GM23248 (cell line): ENCODE measurements at regions not wholly inside any gene's neighbourhood (a gene's known extent, or its start where the extent isn't known, plus 50 kb on each side); places are given as distances from the start of the nearest gene placed in this dataset.

ENCODE experiments used
- DNase-seq: peaks from one replicate; pipeline ENCODE4 v3.0.0-alpha.2; 2015
- H2AFZ ChIP-seq: fragments of 200-600 bp; sonication (generic); 2 replicates; pipeline ENCODE4 v1.6.1; 2016; ENCODE audit warnings: antibody characterized with exemption
- H3F3A ChIP-seq: fragments of 200-600 bp; sonication (generic); 2 replicates; pipeline ENCODE4 v1.6.1; 2016; ENCODE audit warnings: mild to moderate bottlenecking, antibody characterized with exemption, mixed run types; ENCODE audit not compliant: insufficient read depth
- H3K27ac ChIP-seq: fragments of 200-600 bp; sonication (generic); 2 replicates; pipeline ENCODE4 v1.5.1; 2016; ENCODE audit warnings: mild to moderate bottlenecking
- H3K27me3 ChIP-seq: fragments of 200-600 bp; sonication (generic); replicated peaks from 2 replicates; pipeline ENCODE4 v1.6.1; 2016; ENCODE audit warnings: mild to moderate bottlenecking; ENCODE audit not compliant: insufficient read depth
- H3K36me3 ChIP-seq: fragments of 200-600 bp; sonication (generic); 2 replicates; pipeline ENCODE4 v1.6.1; 2016; ENCODE audit warnings: low read depth, mild to moderate bottlenecking
- H3K4me1 ChIP-seq: fragments of 200-600 bp; sonication (generic); 2 replicates; pipeline ENCODE4 v1.6.1; 2016; ENCODE audit warnings: mild to moderate bottlenecking; ENCODE audit not compliant: insufficient read depth
- H3K4me2 ChIP-seq: fragments of 200-600 bp; sonication (generic); one replicate; pipeline ENCODE4 v1.6.1; 2016; ENCODE audit warnings: mild to moderate bottlenecking; ENCODE audit not compliant: unreplicated experiment
- H3K4me3 ChIP-seq: fragments of 200-600 bp; sonication (generic); 2 replicates; pipeline ENCODE4 v1.5.1; 2016; ENCODE audit warnings: mild to moderate bottlenecking
- H3K79me2 ChIP-seq: fragments of 200-600 bp; sonication (generic); 2 replicates; pipeline ENCODE4 v1.6.1; 2016; ENCODE audit warnings: mild to moderate bottlenecking; ENCODE audit not compliant: insufficient read depth
- H3K9ac ChIP-seq: fragments of 200-600 bp; sonication (generic); 2 replicates; pipeline ENCODE4 v1.6.1; 2016; ENCODE audit warnings: mild to moderate bottlenecking
- H3K9me2 ChIP-seq: fragments of 200-600 bp; sonication (generic); 2 replicates; pipeline ENCODE4 v1.6.1; 2016; ENCODE audit warnings: mixed run types, mild to moderate bottlenecking, moderate library complexity; ENCODE audit not compliant: insufficient read depth
- H3K9me3 ChIP-seq: fragments of 200-600 bp; sonication (generic); one replicate; pipeline ENCODE4 v1.6.1; 2017; ENCODE audit warnings: low read depth
- H4K20me1 ChIP-seq: fragments of 200-600 bp; sonication (generic); 2 replicates; pipeline ENCODE4 v1.6.0; 2016; ENCODE audit not compliant: insufficient read depth
- EZH2 ChIP-seq: fragments of 200-600 bp; sonication (generic); IDR thresholded peaks from 2 replicates; pipeline ENCODE4 v1.6.1; 2018; ENCODE audit warnings: antibody characterized with exemption, mild to moderate bottlenecking; ENCODE audit not compliant: insufficient read depth, poor library complexity, severe bottlenecking
- EZH2phosphoT487 ChIP-seq: fragments of 200-600 bp; sonication (generic); IDR thresholded peaks from 2 replicates; pipeline ENCODE4 v1.6.1; 2018; ENCODE audit warnings: antibody characterized with exemption, moderate library complexity, mild to moderate bottlenecking, low read depth; ENCODE audit not compliant: insufficient read depth
- WGBS, 2 experiments: methylation state at CpG; one replicate each; pipeline ENCODE4 v1.1.6; 2015 to 2017; ENCODE audit warnings: low lambda C conversion rate in 2 of 2, low coverage in 1 of 2; ENCODE audit errors: missing lambda C conversion rate in 2 of 2; 5-methylcytosine and 5-hydroxymethylcytosine counted together
- in situ Hi-C: fragments of 300-500 bp; cut with MboI; formaldehyde crosslinking; loops from 2 replicates; pipeline ENCODE4 v1.15.0; 2020

DNA sequence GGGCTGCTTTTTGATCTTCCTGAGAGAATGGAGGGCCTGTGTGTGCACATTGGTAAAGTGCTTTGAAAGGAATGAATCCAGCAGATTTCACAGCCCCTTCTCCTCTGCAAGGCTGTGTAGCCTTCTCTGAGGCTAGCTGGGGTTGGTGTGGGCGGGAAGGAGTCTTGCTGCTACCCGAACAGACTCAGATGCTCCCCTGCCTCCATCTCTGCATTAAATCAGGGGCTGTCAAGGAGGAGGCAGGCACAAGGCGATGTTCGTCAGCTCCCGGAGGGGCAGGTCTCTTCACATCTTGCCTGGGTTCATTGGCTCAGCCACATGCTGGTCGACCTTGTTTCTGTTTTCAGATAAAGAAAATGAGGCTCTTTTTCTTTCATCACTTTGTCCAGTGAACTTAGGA is 291.5 kb upstream of the SULF2 start:
- peaks cover 10% of the 10 kb centered on the region; the same call in 1 of the 2 replicates for H3K27me3 ChIP-seq
- no peaks in the 10 kb centered on the region for H4K20me1 ChIP-seq
- no peaks in the 10 kb centered on the region for H3K36me3 ChIP-seq
- H3K79me2 ChIP-seq: no peaks in the 10 kb centered on the region
- H3K4me1 ChIP-seq: no peaks in the 10 kb centered on the region
- H3F3A ChIP-seq: no peaks in the 10 kb centered on the region
- H3K9ac ChIP-seq: no peak overlapping the region
- WGBS, 2 experiments: 46 to 48% methylated on average over 6 of the region's 6 CpGs
- H3K9me2 ChIP-seq: no peaks in the 10 kb centered on the region
- no peak overlapping the region for H3K27ac ChIP-seq
- TF ChIP-seq EZH2phosphoT487: no peak
- no peak for TF ChIP-seq EZH2
- H3K4me3 ChIP-seq: no peak overlapping the region
- H3K4me2 ChIP-seq: no peak overlapping the region
- no peak overlapping the region for H2AFZ ChIP-seq
- in situ Hi-C loops: no loop called here
- no peak for DNase-seq
- no peaks in the 10 kb centered on the region for H3K9me3 ChIP-seq

DNA sequence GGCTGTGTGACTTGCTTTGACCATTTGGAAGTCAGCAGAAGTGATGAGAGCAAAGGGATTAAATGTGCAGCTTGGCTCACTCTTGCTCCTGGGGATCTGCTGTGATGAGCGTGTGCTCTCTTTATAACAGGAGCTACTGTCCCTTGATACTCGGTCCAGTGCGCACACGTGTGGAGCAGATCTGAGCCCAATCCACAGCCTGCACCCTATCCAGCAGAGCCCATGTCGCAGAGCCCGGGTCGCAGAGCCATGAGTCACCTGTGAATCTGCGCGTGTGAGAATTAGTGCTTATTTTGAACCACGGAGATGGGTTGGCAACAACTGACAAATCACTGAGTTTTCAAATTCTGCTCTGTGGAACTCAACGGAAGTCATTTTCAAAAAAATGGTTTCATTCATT is 291.0 kb upstream of the SULF2 start:
- in situ Hi-C loops: no loop called here
- Histone ChIP-seq H3F3A (no peaks in the 10 kb centered on the region), H3K36me3 (no peaks in the 10 kb centered on the region), H3K4me3 (no peak overlapping the region), H3K4me2 (no peak overlapping the region), H3K27me3 (peaks cover 9% of the 10 kb centered on the region), H3K27ac (no peak overlapping the region), H3K4me1 (no peaks in the 10 kb centered on the region), H3K9ac (no peak overlapping the region), H4K20me1 (no peaks in the 10 kb centered on the region), H3K9me2 (no peaks in the 10 kb centered on the region), H3K79me2 (no peaks in the 10 kb centered on the region), H3K9me3 (no peaks in the 10 kb centered on the region), H2AFZ (no peak overlapping the region)
- DNase-seq: no peak
- 43 to 59% methylated on average over 11 of the region's 11 CpGs for WGBS, 2 experiments
- TF ChIP-seq EZH2 (no peak), EZH2phosphoT487 (no peak)

DNA sequence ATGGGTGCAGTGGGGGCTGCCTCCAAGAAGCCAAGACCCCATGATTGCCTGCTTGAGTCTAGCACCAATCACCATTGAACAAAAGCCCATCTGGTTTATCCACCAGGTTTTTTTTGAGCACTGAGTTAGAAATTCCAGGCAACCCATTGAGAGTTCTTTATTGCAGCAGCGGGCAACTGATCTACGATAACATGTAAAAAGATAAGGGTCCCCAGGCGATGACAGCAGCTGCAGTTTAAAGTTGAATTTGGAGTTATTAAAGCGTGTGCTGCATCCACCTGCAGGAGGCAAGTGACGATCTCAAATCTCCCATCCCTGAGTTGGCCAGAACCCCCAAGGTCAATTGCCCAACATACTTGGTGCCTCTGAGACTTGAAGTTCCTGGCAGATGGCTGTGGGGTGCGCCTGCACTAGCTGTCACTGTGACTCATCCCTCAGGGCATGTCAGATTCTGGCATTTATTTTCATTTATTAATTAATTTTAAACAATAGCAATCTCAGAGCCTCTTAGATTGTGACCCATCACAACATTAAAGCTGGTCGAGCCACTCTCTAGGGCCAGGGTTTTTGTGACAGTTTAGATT is 290.4 kb upstream of the SULF2 start:
- H3K4me1 ChIP-seq: no peaks in the 10 kb centered on the region
- in situ Hi-C loops: no loop called here
- no peak overlapping the region for H3K4me2 ChIP-seq
- no peak overlapping the region for H3K4me3 ChIP-seq
- no peaks in the 10 kb centered on the region for H3K79me2 ChIP-seq
- 36 to 39% methylated on average over 7 of the region's 7 CpGs for WGBS, 2 experiments
- H3F3A ChIP-seq: no peaks in the 10 kb centered on the region
- H2AFZ ChIP-seq: no peak overlapping the region
- no peaks in the 10 kb centered on the region for H4K20me1 ChIP-seq
- TF ChIP-seq EZH2 (no peak), EZH2phosphoT487 (no peak)
- H3K9me3 ChIP-seq: no peaks in the 10 kb centered on the region
- no peaks in the 10 kb centered on the region for H3K36me3 ChIP-seq
- H3K9ac ChIP-seq: no peak overlapping the region
- no peaks in the 10 kb centered on the region for H3K9me2 ChIP-seq
- H3K27ac ChIP-seq: no peak overlapping the region
- H3K27me3 ChIP-seq: peaks cover 11% of the 10 kb centered on the region
- DNase-seq: peak; percentile 25

DNA sequence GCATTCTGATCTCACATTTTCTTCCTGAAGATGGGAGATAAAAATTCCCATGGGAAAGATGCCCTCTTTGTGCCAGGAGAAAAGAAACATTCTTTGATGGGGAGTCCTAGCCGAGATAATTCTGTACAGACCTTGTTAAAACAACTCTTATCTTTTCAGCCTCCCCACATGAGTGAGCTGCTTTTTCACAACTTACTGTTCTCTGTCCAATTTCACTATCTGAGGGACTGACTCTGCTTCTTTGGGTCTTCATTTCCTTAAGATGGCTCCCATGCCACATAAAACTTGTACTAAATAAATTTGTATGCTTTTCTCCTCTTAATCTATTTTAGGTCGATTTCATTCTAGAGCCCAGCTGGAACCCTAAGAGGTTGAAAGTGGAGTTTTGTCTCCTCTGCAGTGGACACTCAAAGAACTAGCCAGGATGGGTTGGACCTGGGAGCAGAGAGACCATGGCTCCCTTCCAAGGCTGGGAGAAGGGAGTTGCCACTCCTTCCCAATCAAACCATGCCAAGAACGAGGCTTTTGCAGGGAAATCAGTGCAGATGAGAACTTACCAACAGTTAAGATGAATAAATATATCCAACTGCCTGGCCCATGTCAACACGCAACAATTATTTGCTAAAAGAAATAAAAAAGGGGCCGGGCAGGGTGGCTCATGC is 285.8 kb upstream of the SULF2 start:
- no peak for TF ChIP-seq EZH2phosphoT487
- TF ChIP-seq EZH2: no peak
- no peaks in the 10 kb centered on the region for H3K79me2 ChIP-seq
- 10 to 12% methylated on average over 5 of the region's 5 CpGs for WGBS, 2 experiments
- no peaks in the 10 kb centered on the region for H3K4me1 ChIP-seq
- peaks cover 8% of the 10 kb centered on the region for H3K27me3 ChIP-seq
- DNase-seq: no peak
- H3K27ac ChIP-seq: no peak overlapping the region
- H3K4me3 ChIP-seq: no peak overlapping the region
- no peaks in the 10 kb centered on the region for H4K20me1 ChIP-seq
- H2AFZ ChIP-seq: no peak overlapping the region
- H3K9ac ChIP-seq: no peak overlapping the region
- H3K9me3 ChIP-seq: no peaks in the 10 kb centered on the region
- no peaks in the 10 kb centered on the region for H3K36me3 ChIP-seq
- no peaks in the 10 kb centered on the region for H3F3A ChIP-seq
- no peak overlapping the region for H3K4me2 ChIP-seq
- H3K9me2 ChIP-seq: no peaks in the 10 kb centered on the region
- in situ Hi-C loops: no loop called here

DNA sequence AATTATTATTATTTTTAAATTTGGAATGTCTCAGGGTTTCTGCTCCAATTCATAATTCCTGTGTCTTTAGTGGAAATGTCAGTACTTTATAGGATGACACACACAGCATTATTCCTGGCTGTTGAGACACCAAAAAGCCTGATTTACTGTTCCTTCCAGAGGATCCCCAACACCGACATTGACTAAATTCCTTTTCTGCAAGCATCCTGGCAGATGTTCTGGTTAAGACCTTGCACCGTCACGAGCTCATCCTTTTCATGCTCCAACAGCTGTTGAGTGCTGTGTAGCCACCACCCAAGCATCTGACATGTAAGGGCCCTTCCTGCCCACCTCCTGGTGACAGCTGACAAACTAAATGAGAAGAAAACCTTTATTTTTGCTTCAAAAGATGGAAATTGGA is 284.3 kb upstream of the SULF2 start:
- H3K4me2 ChIP-seq: no peak overlapping the region
- no peak overlapping the region for H3K4me3 ChIP-seq
- WGBS, 2 experiments: 7 to 9% methylated on average over 3 of the region's 3 CpGs
- no peaks in the 10 kb centered on the region for H3K9me2 ChIP-seq
- no peak overlapping the region for H2AFZ ChIP-seq
- H3K9me3 ChIP-seq: no peaks in the 10 kb centered on the region
- H3K27me3 ChIP-seq: peaks cover 6% of the 10 kb centered on the region
- DNase-seq: no peak
- no peak overlapping the region for H3K9ac ChIP-seq
- no peaks in the 10 kb centered on the region for H3K79me2 ChIP-seq
- no peaks in the 10 kb centered on the region for H3K36me3 ChIP-seq
- H3K27ac ChIP-seq: no peak overlapping the region
- no peaks in the 10 kb centered on the region for H4K20me1 ChIP-seq
- in situ Hi-C loops: no loop called here
- TF ChIP-seq EZH2phosphoT487 (no peak), EZH2 (no peak)
- H3K4me1 ChIP-seq: no peaks in the 10 kb centered on the region
- H3F3A ChIP-seq: no peaks in the 10 kb centered on the region
